Mesenchymal stem cell (in vitro differentiated cells and primary cell): ENCODE measurements at regions not wholly inside any gene's neighbourhood (a gene's known extent, or its start where the extent isn't known, plus 50 kb on each side); places are given as distances from the start of the nearest gene placed in this dataset.
A peak's percentile ranks its signal among the peaks of the same experiment; 100 is the strongest.

ENCODE experiments used
- DNase-seq: peaks from one replicate; pipeline ENCODE4 v3.0.0-alpha.2; 2013
- H2AFZ ChIP-seq: one replicate; pipeline ENCODE4 v1.6.1; 2013; ENCODE audit warnings: low read depth, mild to moderate bottlenecking, control low read depth, inconsistent platforms, low read length, moderate library complexity
- H2AK5ac ChIP-seq: 2 replicates; pipeline ENCODE4 v1.6.1; 2013; ENCODE audit warnings: low read length, moderate library complexity, mild to moderate bottlenecking, inconsistent platforms; ENCODE audit not compliant: severe bottlenecking
- H2BK120ac ChIP-seq: one replicate; pipeline ENCODE4 v1.6.1; 2013; ENCODE audit warnings: low read depth, mild to moderate bottlenecking, inconsistent platforms, low read length, moderate library complexity
- H2BK12ac ChIP-seq, 2 experiments: one replicate each; pipeline ENCODE4 v1.6.1; 2013; ENCODE audit warnings: inconsistent platforms in 2 of 2, low read length in 2 of 2, mild to moderate bottlenecking in 2 of 2, moderate library complexity in 2 of 2, control low read depth in 1 of 2
- H2BK15ac ChIP-seq: one replicate; pipeline ENCODE4 v1.6.1; 2013; ENCODE audit warnings: mild to moderate bottlenecking, low read depth, inconsistent platforms; ENCODE audit not compliant: poor library complexity, severe bottlenecking
- H2BK5ac ChIP-seq: 2 replicates; pipeline ENCODE4 v1.6.1; 2013; ENCODE audit warnings: low read depth, mild to moderate bottlenecking, low read length, control low read depth, inconsistent platforms; ENCODE audit not compliant: poor library complexity, severe bottlenecking
- H3K14ac ChIP-seq, 2 experiments: one replicate each; pipeline ENCODE4 v1.6.1; 2013; ENCODE audit warnings: inconsistent platforms in 2 of 2, low read length in 2 of 2, control low read depth in 1 of 2, mild to moderate bottlenecking in 1 of 2, moderate library complexity in 1 of 2
- H3K18ac ChIP-seq, 2 experiments: one replicate each; pipeline ENCODE4 v1.6.1; 2013; ENCODE audit warnings: inconsistent platforms in 2 of 2, low read length in 2 of 2, control low read depth in 1 of 2, low read depth in 1 of 2, mild to moderate bottlenecking in 1 of 2
- H3K23ac ChIP-seq, 2 experiments: one replicate each; pipeline ENCODE4 v1.6.1; 2013; ENCODE audit warnings: inconsistent platforms in 2 of 2, low read length in 2 of 2, mild to moderate bottlenecking in 2 of 2, moderate library complexity in 2 of 2, control low read depth in 1 of 2
- H3K27ac ChIP-seq: 2 replicates; pipeline ENCODE4 v1.5.1; 2013; ENCODE audit warnings: mild to moderate bottlenecking, moderate library complexity, low read length, control low read depth, inconsistent platforms; ENCODE audit not compliant: poor library complexity, severe bottlenecking
- H3K27me3 ChIP-seq, 2 experiments: 2 replicates each; pipeline versions ENCODE4 v1.6.1 to v1.7.0; 2013; ENCODE audit warnings: low read length in 2 of 2, mild to moderate bottlenecking in 2 of 2, moderate library complexity in 2 of 2, control low read depth in 1 of 2, inconsistent platforms in 1 of 2; ENCODE audit not compliant: control insufficient read depth in 1 of 2, insufficient read depth in 1 of 2
- H3K36me3 ChIP-seq, 2 experiments: 2 replicates each; pipeline versions ENCODE4 v1.6.1 to v1.7.0; 2013; ENCODE audit warnings: low read length in 2 of 2, control low read depth in 1 of 2, inconsistent platforms in 1 of 2, low read depth in 1 of 2, mild to moderate bottlenecking in 1 of 2; ENCODE audit not compliant: insufficient read depth in 2 of 2, control insufficient read depth in 1 of 2
- H3K4ac ChIP-seq, 2 experiments: one replicate each; pipeline ENCODE4 v1.6.1; 2013; ENCODE audit warnings: inconsistent platforms in 2 of 2, low read length in 2 of 2, mild to moderate bottlenecking in 2 of 2, moderate library complexity in 2 of 2, control low read depth in 1 of 2, low read depth in 1 of 2
- H3K4me1 ChIP-seq: 2 replicates; pipeline ENCODE4 v1.6.1; 2013; ENCODE audit warnings: low read depth, low read length, control low read depth; ENCODE audit not compliant: control insufficient read depth, insufficient read depth
- H3K4me2 ChIP-seq: 2 replicates; pipeline ENCODE4 v1.6.1; 2013; ENCODE audit warnings: low read length, mild to moderate bottlenecking, inconsistent platforms; ENCODE audit not compliant: poor library complexity, severe bottlenecking
- H3K4me3 ChIP-seq, 2 experiments: 2 replicates each; pipeline versions ENCODE4 v1.5.1 to v1.7.0; 2013; ENCODE audit warnings: low read length in 2 of 2, mild to moderate bottlenecking in 2 of 2, control low read depth in 1 of 2, low read depth in 1 of 2; ENCODE audit not compliant: insufficient read depth in 1 of 2
- H3K79me1 ChIP-seq: replicated peaks from 2 replicates; pipeline ENCODE4 v1.6.1; 2013; ENCODE audit warnings: mild to moderate bottlenecking, control low read depth, low read length, inconsistent platforms; ENCODE audit not compliant: poor library complexity, severe bottlenecking
- H3K9ac ChIP-seq: 2 replicates; pipeline ENCODE4 v1.7.0; 2013; ENCODE audit warnings: mild to moderate bottlenecking, low read length, moderate library complexity
- H3K9me3 ChIP-seq: 2 replicates; pipeline ENCODE4 v1.7.0; 2013; ENCODE audit warnings: mild to moderate bottlenecking, low read length; ENCODE audit not compliant: control insufficient read depth
- H4K8ac ChIP-seq: one replicate; pipeline ENCODE4 v1.6.1; 2013; ENCODE audit warnings: inconsistent platforms, mild to moderate bottlenecking, low read length, moderate library complexity
- H4K91ac ChIP-seq: one replicate; pipeline ENCODE4 v1.6.1; 2013; ENCODE audit warnings: mild to moderate bottlenecking, low read length, inconsistent platforms
- WGBS: methylation state at CpG from one replicate; pipeline ENCODE4 v1.1.7; 2013; ENCODE audit warnings: mixed read lengths; 5-methylcytosine and 5-hydroxymethylcytosine counted together

DNA sequence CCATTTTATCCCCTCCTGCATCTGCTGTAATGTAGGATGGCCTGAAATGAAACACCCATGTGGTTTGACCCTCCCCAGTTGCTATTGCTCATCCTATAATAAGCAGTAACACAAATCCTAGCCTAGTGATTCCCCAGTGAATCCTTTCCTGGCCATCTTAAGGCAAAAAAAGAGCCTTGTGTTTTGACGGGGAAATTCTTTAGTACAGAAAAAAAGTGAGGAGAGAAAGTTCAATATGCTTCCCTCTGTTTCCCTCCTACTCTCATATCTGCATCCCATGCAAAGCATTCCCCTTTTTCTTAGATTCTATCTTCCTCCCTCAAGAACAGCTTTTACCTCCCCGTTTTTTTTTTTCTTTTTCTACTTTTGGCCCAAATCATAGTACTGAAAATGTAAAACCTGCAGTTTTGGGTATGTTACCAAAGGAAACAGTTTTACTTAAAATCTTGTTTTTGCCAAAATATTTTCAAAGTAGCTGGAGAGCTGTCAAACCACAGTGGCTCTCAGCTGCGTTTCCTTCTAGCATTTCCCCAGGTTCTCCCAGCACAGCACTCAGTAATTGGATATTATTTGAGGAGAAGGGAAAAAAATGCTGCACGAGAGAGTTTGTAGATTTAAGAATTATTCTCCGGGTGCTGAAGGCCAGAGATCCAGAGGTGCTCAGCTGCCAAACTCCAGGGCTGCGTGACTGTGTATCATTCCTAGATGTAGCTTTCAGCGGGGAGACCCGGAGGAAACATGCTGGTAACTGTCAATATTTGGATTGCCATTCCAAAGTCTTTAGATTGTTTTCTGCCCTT lies 321.4 kb downstream of the NPR3 start:
- Histone ChIP-seq H3K9ac (peak overlapping the region; percentile 61), H3K4ac (no peak overlapping the region), H3K9me3 (no peaks in the 10 kb centered on the region), H2BK12ac (no peak overlapping the region), H3K23ac (no peak overlapping the region), H3K4me1 (peaks cover 2% of the 10 kb centered on the region), H3K27ac (no peak overlapping the region), H3K27me3 (no peaks in the 10 kb centered on the region), H2AFZ (no peak overlapping the region), H3K36me3 (no peaks in the 10 kb centered on the region), H3K14ac (no peak overlapping the region), H3K79me1 (no peaks in the 10 kb centered on the region), H2BK120ac (no peak overlapping the region), H2AK5ac (no peak overlapping the region), H2BK15ac (no peak overlapping the region), H4K8ac (no peak overlapping the region), H4K91ac (no peak overlapping the region), H3K4me2 (peak overlapping the region; percentile 7), H3K18ac (no peak overlapping the region), H2BK5ac (no peak overlapping the region), H3K4me3 (peak overlapping the region in 1 of 2 experiments; percentile 22)
- WGBS = 77% methylated on average over 6 of the region's 8 CpGs
- DNase-seq = no peak

DNA sequence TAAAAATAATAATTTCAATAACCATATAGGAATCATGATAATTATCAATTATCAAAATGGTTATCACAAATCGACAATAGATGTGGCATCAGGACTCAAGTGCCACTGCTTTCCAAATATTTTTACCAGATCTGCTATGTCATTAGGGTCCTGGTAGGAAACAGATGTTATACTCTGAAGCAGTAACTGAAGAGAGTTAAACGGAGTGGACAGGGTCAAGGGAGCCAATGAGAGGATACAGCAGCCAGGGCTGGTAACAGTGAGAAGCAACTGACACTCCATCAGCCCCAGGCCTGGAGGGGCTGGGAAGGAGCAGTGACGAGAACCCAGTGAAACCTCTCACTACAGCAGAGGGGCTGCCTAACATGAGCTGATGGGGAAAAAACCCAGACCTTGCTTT lies 322.4 kb downstream of the NPR3 start:
- no peak overlapping the region for H3K23ac ChIP-seq
- H4K8ac ChIP-seq = no peak overlapping the region
- no peak overlapping the region for H2BK5ac ChIP-seq
- no peak overlapping the region for H3K4me3 ChIP-seq
- DNase-seq = no peak
- H3K4me2 ChIP-seq = no peak overlapping the region
- no peaks in the 10 kb centered on the region for H3K79me1 ChIP-seq
- no peak overlapping the region for H2AK5ac ChIP-seq
- H3K9me3 ChIP-seq = no peaks in the 10 kb centered on the region
- no peak overlapping the region for H3K4ac ChIP-seq
- no peak overlapping the region for H3K27ac ChIP-seq
- 84% methylated on average over 3 of the region's 3 CpGs for WGBS
- H3K9ac ChIP-seq = no peak overlapping the region
- H4K91ac ChIP-seq = no peak overlapping the region
- no peak overlapping the region for H2BK12ac ChIP-seq
- H2AFZ ChIP-seq = no peak overlapping the region
- H3K4me1 ChIP-seq = peaks cover 2% of the 10 kb centered on the region
- H3K36me3 ChIP-seq = no peaks in the 10 kb centered on the region
- no peak overlapping the region for H2BK15ac ChIP-seq
- peak overlapping the region in 1 of 2 experiments; percentile 86 for H3K14ac ChIP-seq
- no peaks in the 10 kb centered on the region for H3K27me3 ChIP-seq
- no peak overlapping the region for H2BK120ac ChIP-seq
- H3K18ac ChIP-seq = no peak overlapping the region

DNA sequence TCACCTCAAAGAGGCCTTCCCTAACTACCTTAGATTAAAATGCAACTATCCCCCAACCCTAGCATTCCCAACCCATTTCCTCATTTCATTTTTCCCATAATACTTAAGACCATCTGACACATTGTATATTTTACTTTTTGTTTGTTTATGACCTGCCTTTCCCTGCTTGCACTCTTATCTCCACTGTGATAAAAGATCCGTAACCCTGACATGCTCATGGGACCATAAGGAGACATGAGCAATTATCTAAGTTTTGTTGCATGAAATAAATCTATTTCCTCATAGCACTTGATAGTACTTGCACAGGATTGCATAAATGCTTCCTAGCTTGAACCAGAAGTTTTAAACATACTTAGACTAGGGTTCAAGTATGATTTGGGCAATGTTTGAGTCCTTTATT lies 323.7 kb downstream of the NPR3 start:
- Histone ChIP-seq H3K4me1 (peaks cover 2% of the 10 kb centered on the region), H3K4me2 (no peak overlapping the region), H3K27me3 (no peaks in the 10 kb centered on the region), H3K14ac (no peak overlapping the region), H3K36me3 (no peaks in the 10 kb centered on the region), H3K4me3 (no peak overlapping the region), H3K9me3 (no peaks in the 10 kb centered on the region), H4K91ac (no peak overlapping the region), H2BK5ac (no peak overlapping the region), H2AK5ac (no peak overlapping the region), H3K79me1 (no peaks in the 10 kb centered on the region), H3K9ac (no peak overlapping the region), H2BK12ac (no peak overlapping the region), H2BK15ac (no peak overlapping the region), H3K18ac (no peak overlapping the region), H3K23ac (no peak overlapping the region), H4K8ac (no peak overlapping the region), H2BK120ac (no peak overlapping the region), H3K4ac (no peak overlapping the region), H3K27ac (no peak overlapping the region), H2AFZ (no peak overlapping the region)
- WGBS = 43% methylated on average over 1 of the region's 1 CpG
- DNase-seq = no peak

DNA sequence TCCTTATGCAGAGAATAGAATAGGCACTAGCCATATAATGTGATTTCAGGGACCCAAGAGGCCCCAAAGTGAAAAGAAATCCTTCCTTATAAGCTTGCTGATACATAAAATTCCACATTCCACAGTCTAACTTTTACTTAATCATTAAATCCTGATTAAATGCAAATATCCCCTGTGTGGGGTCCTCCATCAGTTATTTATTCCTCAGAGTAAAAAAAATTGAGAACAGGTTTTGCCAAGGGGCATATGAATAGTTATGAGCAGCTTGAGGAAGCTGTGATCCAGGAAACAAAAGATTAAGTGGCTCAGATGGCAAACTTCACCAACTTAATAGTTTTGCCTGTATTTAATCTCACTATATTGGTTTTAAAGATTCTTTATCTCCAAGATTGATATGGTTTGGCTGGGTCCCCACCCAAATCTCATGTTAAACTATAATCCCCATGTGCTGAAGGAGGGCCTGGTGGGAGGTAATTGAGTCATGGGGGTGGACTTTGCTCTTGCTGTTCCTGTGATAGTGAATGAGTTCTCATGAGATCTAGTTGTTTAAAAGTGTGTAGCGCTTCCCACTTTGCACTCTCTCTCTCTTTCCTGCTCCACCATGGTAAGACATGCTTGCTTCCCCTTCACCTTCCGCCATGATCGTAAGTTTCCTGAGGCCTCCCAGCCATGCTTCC lies 324.9 kb downstream of the NPR3 start:
- Histone ChIP-seq H4K91ac (no peak overlapping the region), H3K79me1 (no peaks in the 10 kb centered on the region), H3K4me1 (peaks cover 2% of the 10 kb centered on the region), H3K14ac (no peak overlapping the region), H3K9me3 (peaks cover 4% of the 10 kb centered on the region), H2AK5ac (no peak overlapping the region), H3K4ac (no peak overlapping the region), H3K18ac (no peak overlapping the region), H3K4me3 (no peak overlapping the region), H3K36me3 (no peaks in the 10 kb centered on the region), H2BK5ac (no peak overlapping the region), H2AFZ (no peak overlapping the region), H3K23ac (no peak overlapping the region), H4K8ac (no peak overlapping the region), H3K27ac (no peak overlapping the region), H3K9ac (no peak overlapping the region), H3K27me3 (no peaks in the 10 kb centered on the region), H2BK120ac (no peak overlapping the region), H2BK15ac (no peak overlapping the region), H2BK12ac (no peak overlapping the region), H3K4me2 (no peak overlapping the region)
- no peak for DNase-seq
- WGBS = 100% methylated on average over 3 of the region's 3 CpGs
